ENCODE measurements at regions not wholly inside any gene's neighbourhood (a gene's known extent, or its start where the extent isn't known, plus 50 kb on each side); places are given as distances from the start of the nearest gene placed in this dataset.

DNA sequence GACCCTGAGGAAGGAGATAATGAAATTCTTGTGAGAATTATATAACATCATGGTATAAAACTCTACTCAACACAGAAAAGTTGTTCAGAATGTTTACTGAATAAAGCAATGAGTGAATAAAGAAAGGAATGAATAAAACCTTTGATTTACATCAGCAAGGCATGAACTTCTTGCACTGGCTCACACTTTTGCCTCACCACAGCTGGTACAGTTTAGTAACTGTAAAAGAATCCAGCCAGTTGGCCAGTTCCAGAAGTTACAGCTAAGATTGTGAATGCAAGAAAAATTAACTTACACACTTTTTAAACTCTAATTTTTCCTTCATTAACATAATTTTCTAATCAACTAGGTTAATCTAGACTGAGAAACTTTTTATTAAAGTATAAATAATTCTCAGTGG, 490.9 kb downstream of the NFIB start:
- DNase-seq (ENCODE audit: low read depth in 1 of 2, low spot score in 1 of 2) (no peak), FAIRE-seq (no peak), ATAC-seq (no peak)
- POLR2A ChIA-PET = no interaction called here
- Histone ChIP-seq H3K4me3 (no peak overlapping the region), H3K27ac (no peak overlapping the region), H3K9me3 (peaks cover 7% of the 10 kb centered on the region; the same call in 2 of the 3 replicates), H3K4me1 (no peaks in the 10 kb centered on the region), H3K4me2 (no peak overlapping the region)
- CTCF ChIA-PET = no interaction called here
- TF ChIP-seq FOSL2 (IDR thresholded peaks at IDR 0.05) = no peak
- TF ChIP-seq FOSL2 (CRISPR knock-in tag; IDR thresholded peaks at IDR 0.05) = no peak
- no peak for TF ChIP-seq ESRRA (IDR thresholded peaks at IDR 0.05; ENCODE audit: borderline replicate concordance, low read length)
- no peak for TF ChIP-seq TP53 (CRISPR knock-in tag; IDR thresholded peaks at IDR 0.05)
- no peak for TF ChIP-seq KDM5A (IDR thresholded peaks at IDR 0.05)
- TF ChIP-seq, protein P1, sequence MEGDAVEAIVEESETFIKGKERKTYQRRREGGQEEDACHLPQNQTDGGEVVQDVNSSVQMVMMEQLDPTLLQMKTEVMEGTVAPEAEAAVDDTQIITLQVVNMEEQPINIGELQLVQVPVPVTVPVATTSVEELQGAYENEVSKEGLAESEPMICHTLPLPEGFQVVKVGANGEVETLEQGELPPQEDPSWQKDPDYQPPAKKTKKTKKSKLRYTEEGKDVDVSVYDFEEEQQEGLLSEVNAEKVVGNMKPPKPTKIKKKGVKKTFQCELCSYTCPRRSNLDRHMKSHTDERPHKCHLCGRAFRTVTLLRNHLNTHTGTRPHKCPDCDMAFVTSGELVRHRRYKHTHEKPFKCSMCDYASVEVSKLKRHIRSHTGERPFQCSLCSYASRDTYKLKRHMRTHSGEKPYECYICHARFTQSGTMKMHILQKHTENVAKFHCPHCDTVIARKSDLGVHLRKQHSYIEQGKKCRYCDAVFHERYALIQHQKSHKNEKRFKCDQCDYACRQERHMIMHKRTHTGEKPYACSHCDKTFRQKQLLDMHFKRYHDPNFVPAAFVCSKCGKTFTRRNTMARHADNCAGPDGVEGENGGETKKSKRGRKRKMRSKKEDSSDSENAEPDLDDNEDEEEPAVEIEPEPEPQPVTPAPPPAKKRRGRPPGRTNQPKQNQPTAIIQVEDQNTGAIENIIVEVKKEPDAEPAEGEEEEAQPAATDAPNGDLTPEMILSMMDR (IDR thresholded peaks at IDR 0.05) = no peak
- no peak for TF ChIP-seq MAFK (IDR thresholded peaks at IDR 0.05; ENCODE audit: partially characterized antibody)
- TF ChIP-seq CHD4 (IDR thresholded peaks at IDR 0.05; ENCODE audit: borderline replicate concordance) = no peak

DNA sequence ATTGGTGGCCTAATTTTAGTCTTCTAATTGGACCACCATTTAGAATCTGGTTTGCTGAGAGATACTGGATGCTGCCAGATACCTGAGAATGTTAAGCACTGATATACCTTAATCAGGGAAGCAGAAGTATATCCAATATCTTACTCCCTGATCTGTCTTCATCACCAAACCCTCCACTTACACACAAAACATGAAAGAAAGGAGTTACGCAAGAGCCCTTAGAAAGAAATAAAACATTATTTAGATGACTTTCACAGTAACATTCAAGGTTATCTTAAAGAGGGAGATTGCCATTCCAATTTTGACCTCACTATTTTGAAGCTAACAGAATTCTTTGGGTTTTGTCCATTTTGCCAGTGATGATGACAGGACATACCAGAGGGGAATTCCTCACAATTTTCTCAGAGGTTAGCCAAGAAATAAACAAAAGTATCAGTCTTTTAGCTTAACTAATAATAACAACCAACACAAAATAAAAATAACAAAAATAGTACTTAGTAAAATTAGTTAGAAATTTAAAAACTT, 496.1 kb downstream of the NFIB start:
- ATAC-seq = no peak
- CTCF ChIA-PET = interaction anchor here (1.4 kb wide), 1 partner anchor 42 kb away, joined by 3 read pairs; no protein-coding TSS in a partner anchor

DNA sequence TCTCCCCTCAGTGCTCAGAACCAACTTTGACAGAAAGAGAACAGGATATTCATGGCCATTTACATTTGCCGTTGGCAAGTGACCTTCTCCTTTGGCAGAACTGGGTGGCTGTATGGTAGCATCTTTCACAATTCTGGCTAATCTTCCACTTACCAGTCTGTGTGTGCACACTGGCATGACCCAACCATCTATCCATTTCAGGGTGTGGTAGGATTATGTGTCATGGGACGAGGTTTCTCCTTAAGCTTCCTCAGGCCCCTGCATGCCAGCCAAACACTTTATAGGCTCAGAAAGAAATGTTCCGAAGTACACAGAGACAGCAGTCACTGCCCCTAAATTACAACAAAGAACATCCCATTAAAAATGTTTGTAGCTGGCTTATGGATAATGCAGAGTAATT, 497.1 kb downstream of the NFIB start:
- 12% methylated on average over 3 of the region's 3 CpGs for WGBS (ENCODE audit: missing lambda C conversion rate)

More for the DNA sequence above, 496.1 kb downstream of the NFIB start:
- no peak overlapping the region for H3K4me3 ChIP-seq
- FAIRE-seq (no peak), DNase-seq (ENCODE audit: low read depth in 1 of 2, low spot score in 1 of 2) (no peak)
- TF ChIP-seq EHF (CRISPR knock-in tag; IDR thresholded peaks at IDR 0.05) = no peak
- peak in 1 of 2 experiments; percentile 36; a peak in 1 of 4 replicates for TF ChIP-seq CEBPB (IDR thresholded peaks at IDR 0.05)
- POLR2A ChIA-PET = no interaction called here
- H3K4me2 ChIP-seq = no peak overlapping the region
- peaks cover 7% of the 10 kb centered on the region; the same call in 2 of the 3 replicates for H3K9me3 ChIP-seq
- H3K4me1 ChIP-seq = no peaks in the 10 kb centered on the region
- 58% methylated on average over 1 of the region's 1 CpG for WGBS (ENCODE audit: missing lambda C conversion rate)
- no peak overlapping the region for H3K27ac ChIP-seq

More for the DNA sequence above, 497.1 kb downstream of the NFIB start:
- TF ChIP-seq ZNF302 (CRISPR knock-in tag; IDR thresholded peaks at IDR 0.05) (no peak), EHMT2 (IDR thresholded peaks at IDR 0.05; ENCODE audit: low read depth) (no peak), RFX5 (IDR thresholded peaks at IDR 0.05) (no peak), CBX2 (IDR thresholded peaks at IDR 0.05; ENCODE audit: borderline replicate concordance, low read depth) (no peak), RCOR1 (IDR thresholded peaks at IDR 0.05; ENCODE audit: low read depth, low read length) (no peak), FOSB (CRISPR knock-in tag; IDR thresholded peaks at IDR 0.05) (no peak), GATA3 (IDR thresholded peaks at IDR 0.05; ENCODE audit: borderline replicate concordance) (no peak), HEYL (CRISPR knock-in tag; IDR thresholded peaks at IDR 0.05) (no peak), CHD2 (IDR thresholded peaks at IDR 0.05; ENCODE audit: low read length, partially characterized antibody) (no peak), RAD21 (conservative IDR thresholded peaks at IDR 0.05 in 1 of 2, IDR thresholded peaks at IDR 0.05 in 1 of 2) (no peak)
- TF ChIP-seq, protein P2, sequence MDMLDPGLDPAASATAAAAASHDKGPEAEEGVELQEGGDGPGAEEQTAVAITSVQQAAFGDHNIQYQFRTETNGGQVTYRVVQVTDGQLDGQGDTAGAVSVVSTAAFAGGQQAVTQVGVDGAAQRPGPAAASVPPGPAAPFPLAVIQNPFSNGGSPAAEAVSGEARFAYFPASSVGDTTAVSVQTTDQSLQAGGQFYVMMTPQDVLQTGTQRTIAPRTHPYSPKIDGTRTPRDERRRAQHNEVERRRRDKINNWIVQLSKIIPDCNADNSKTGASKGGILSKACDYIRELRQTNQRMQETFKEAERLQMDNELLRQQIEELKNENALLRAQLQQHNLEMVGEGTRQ (IDR thresholded peaks at IDR 0.05) = no peak
- TF ChIP-seq, protein P3, sequence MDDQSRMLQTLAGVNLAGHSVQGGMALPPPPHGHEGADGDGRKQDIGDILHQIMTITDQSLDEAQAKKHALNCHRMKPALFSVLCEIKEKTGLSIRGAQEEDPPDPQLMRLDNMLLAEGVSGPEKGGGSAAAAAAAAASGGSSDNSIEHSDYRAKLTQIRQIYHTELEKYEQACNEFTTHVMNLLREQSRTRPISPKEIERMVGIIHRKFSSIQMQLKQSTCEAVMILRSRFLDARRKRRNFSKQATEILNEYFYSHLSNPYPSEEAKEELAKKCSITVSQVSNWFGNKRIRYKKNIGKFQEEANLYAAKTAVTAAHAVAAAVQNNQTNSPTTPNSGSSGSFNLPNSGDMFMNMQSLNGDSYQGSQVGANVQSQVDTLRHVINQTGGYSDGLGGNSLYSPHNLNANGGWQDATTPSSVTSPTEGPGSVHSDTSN (IDR thresholded peaks at IDR 0.05) = no peak
- TF ChIP-seq, protein P4, sequence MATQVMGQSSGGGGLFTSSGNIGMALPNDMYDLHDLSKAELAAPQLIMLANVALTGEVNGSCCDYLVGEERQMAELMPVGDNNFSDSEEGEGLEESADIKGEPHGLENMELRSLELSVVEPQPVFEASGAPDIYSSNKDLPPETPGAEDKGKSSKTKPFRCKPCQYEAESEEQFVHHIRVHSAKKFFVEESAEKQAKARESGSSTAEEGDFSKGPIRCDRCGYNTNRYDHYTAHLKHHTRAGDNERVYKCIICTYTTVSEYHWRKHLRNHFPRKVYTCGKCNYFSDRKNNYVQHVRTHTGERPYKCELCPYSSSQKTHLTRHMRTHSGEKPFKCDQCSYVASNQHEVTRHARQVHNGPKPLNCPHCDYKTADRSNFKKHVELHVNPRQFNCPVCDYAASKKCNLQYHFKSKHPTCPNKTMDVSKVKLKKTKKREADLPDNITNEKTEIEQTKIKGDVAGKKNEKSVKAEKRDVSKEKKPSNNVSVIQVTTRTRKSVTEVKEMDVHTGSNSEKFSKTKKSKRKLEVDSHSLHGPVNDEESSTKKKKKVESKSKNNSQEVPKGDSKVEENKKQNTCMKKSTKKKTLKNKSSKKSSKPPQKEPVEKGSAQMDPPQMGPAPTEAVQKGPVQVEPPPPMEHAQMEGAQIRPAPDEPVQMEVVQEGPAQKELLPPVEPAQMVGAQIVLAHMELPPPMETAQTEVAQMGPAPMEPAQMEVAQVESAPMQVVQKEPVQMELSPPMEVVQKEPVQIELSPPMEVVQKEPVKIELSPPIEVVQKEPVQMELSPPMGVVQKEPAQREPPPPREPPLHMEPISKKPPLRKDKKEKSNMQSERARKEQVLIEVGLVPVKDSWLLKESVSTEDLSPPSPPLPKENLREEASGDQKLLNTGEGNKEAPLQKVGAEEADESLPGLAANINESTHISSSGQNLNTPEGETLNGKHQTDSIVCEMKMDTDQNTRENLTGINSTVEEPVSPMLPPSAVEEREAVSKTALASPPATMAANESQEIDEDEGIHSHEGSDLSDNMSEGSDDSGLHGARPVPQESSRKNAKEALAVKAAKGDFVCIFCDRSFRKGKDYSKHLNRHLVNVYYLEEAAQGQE (IDR thresholded peaks at IDR 0.05) = no peak
- TF ChIP-seq, protein P5, sequence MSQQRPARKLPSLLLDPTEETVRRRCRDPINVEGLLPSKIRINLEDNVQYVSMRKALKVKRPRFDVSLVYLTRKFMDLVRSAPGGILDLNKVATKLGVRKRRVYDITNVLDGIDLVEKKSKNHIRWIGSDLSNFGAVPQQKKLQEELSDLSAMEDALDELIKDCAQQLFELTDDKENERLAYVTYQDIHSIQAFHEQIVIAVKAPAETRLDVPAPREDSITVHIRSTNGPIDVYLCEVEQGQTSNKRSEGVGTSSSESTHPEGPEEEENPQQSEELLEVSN (IDR thresholded peaks at IDR 0.05; ENCODE audit: borderline replicate concordance, low read depth) = no peak
- DNase-seq (ENCODE audit: low read depth in 1 of 2, low spot score in 1 of 2) (no peak), FAIRE-seq (no peak), ATAC-seq (no peak)
- H3K27ac ChIP-seq = no peak overlapping the region
- ChIA-PET POLR2A (no interaction called here), CTCF (no interaction called here)
- H3K4me2 ChIP-seq = no peak overlapping the region
- H3K4me1 ChIP-seq = no peaks in the 10 kb centered on the region
- no peak overlapping the region for H3K4me3 ChIP-seq
- peaks cover 7% of the 10 kb centered on the region; the same call in 2 of the 3 replicates for H3K9me3 ChIP-seq

Measured in A549 (cell line).